Activated CD4-positive, alpha-beta T cell treated with anti-CD3 and anti-CD28 coated beads, Interleukin-2, amount 50 U/mL, for 1 hour (primary cell): ENCODE measurements at regions not wholly inside any gene's neighbourhood (a gene's known extent, or its start where the extent isn't known, plus 50 kb on each side); places are given as distances from the start of the nearest gene placed in this dataset.
"Not testable (repeated sequence)": the region's sequence is repeated elsewhere in the genome, so short reads cannot be mapped to it uniquely, and the experiment has no call there.

Source experiments
- DNase-seq: peaks from one replicate; pipeline ENCODE4 v3.0.0-alpha.2; 2020

DNA sequence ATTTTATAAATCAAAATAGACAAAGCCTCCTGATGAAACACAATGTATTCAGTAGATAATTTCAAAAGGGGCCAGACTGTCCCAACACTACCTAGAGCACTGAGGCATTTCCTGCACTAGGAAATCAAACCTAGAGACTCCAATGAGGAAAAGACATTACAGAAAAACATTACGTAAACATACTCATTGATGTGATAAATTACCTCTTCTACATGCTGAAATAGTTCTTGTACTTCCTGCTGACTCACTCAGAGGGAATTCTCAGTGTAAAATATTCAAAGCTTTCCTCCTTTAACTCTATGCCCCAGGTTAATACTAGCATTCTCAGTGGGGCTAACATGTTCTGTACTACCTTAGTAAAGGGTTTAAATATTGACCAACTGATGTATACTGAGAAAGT lies 178.0 kb downstream of the ESM1 start:
- no peak for DNase-seq

DNA sequence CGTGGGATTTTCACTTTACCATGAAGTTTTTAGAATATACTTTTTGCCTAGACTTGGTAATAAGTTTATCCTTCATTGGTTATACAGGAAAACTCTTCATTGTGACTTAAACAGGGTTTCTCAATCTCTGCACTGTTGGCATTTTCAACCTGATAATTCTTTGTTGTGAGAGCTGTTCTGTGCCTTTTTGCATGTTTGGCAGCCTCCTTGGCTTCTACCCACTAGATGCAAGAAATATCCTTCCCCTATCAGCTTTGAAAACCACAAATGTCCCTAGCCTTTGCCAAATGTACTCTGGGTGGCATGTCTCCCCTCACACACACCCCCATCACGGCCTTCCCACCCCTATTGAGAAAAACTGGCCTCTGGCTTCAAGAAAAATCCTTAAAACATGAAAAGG lies 180.9 kb downstream of the ESM1 start:
- DNase-seq, result no peak

DNA sequence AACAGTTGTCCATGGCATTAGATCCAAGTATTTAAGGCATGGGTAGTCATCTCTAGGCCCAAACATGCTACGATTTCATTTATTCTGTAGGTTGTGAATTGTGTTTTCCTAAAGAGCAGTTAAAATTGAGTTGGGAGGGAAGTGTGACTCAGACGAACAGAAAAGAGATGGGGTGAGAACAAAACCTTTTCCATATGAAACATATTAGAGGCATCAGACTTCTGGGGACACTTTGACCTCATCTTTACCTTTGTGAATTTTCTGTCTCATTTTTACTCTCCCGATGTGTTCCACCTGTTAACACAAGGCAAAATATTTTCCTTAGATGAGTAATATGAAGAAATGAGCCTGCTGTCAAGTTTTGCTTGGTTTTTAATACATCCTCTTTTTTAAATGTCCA lies 181.3 kb downstream of the ESM1 start:
- no peak for DNase-seq

DNA sequence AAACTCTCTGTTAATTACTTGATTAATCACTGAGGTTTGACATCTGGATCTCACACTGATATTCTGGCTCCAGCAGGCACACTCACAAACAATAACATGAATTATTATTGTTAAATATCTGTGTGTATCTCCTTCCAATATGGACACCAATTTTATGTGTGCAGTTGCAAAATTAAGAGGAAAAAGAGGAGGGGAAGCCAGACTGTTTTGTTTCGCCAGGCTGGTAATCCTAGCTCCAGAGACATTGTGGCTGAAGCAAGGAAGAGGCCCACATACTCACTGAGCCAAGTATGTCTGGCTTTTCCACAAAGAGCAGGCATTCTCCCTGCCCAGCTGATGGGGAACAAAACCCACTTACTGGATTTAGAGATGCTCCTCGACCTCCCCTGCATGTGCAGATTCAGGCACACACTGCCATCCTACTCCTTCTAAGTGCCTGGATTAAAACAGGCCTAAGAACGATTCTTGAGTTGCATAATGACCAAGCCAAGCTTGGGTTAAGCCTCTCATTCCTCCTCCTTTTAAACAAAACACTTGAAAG lies 181.9 kb downstream of the ESM1 start:
- DNase-seq, result no peak

DNA sequence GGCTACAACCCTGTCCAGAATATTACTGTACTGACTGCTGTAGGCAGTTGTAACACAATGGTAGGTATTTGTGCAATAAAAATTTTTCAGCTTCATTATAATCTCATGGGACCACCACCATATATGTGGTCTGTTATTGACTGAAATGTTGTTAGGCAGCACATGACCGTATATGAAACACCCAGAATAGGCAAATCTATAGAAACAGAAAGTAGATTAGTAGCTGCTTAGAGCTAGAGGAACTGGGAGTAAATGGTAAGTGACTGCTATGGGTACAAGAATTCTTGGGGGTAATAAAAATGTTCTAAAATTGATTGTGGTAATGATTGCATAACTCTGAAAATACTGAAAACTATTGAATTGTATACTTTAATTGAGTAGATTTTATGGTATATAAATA lies 185.7 kb downstream of the ESM1 start:
- DNase-seq, result no peak

DNA sequence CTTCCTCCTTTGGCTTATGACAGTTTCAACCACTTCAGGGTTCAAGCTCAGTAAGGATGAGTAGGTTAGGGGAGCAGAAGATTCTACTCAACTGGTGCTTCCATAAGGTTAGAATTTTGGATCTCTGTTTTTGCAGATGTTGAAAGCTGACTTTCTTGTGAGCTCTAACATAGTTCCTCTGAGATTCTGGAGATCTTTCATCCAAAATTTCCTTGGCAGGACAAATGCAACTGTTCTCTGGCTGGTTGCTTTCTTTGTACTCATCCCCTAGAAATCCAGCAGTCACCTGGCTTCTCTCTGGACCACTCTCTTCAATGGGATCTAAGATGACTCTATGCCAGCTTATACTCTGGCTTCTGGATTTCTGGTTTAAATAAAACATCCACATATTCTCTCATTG lies 189.6 kb downstream of the ESM1 start:
- DNase-seq, result no peak

DNA sequence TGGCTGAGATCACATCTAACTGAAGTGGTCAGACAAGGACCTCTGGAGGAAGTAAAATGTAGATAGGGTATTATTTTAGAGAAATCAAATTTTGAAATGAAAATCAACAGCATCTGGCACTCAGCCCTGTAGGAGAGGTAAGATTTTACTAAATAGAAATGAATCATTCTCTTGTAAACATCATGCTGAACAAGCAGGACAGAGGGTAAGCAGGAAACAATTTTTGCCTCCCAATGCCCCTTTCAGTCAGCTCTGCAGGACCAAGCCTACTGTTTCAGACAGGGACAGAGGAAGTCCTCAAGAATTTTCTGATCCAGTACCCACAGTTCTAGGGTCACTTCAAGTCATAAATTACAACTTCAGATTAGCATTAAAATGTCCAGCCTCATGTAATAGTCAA lies 190.1 kb downstream of the ESM1 start:
- DNase-seq, result no peak

DNA sequence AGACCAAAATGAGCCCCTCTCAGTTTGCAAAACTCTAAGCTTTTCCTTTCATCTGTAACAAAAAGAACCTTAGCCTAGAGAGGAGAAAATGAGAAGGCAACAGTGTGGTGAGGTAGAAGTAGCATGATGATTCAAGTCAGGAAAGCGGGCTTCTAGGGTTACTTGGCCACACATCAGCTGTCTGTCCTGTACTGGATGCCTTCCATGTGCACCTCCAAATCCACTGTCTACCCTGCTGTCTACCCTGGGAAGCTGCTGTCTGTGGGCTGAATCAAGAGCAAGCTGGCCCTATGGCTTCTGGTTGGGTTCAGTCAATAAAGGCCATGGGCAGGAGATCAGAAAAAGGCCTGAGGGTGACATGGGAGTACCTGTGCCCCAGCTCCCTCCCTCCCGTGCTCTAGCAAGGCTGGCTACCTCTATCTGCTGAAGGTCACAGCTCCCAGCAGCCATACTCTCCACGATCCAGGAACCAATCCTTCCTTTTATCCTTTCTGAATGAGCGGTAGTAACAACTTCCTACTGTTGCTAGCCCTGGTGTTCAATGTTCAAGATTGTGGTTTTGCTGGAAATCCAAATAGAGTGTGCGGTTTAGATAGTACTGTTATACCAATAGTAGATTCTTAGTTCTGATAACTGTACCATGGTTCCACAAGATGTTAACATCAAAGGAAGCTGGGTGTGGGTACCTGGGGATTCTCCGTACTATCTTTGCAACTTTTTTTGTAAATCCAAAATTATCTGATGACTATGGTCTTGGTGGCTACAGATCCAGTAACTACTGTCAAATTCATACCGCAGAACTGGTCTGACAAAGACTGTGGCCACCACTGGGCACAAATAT lies 191.0 kb downstream of the ESM1 start:
- DNase-seq, result no peak

DNA sequence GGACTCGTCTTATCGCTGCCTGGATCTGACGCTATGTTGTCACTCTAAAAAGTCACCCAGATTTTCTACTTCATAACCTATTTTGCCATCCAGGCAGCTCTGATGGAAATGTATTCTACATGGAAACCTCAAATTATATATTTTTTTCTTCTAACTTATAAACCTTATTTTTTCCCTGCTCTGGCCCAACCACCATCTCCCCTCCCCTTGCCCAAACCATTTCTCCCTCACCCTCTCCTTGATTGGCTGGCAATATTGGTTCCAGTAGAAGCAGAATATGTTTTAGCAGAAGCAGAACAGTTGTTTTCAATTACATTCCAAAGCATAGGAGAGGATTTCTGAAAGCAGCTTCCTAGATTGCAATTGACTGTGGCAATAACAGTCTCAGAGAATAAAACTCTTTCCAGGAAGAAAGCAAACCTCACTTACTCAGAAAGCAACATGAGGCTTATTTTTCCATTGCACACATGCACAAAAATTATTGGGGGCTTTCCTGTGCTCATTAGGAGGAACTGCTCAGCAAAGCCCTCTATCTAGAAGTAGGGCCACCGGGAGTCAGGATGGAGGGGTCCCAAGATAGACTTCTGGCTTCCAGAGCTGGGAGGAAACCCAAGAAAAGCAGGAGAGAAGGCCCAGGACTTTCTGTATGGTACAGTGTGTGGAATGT lies 191.8 kb downstream of the ESM1 start:
- no peak for DNase-seq

DNA sequence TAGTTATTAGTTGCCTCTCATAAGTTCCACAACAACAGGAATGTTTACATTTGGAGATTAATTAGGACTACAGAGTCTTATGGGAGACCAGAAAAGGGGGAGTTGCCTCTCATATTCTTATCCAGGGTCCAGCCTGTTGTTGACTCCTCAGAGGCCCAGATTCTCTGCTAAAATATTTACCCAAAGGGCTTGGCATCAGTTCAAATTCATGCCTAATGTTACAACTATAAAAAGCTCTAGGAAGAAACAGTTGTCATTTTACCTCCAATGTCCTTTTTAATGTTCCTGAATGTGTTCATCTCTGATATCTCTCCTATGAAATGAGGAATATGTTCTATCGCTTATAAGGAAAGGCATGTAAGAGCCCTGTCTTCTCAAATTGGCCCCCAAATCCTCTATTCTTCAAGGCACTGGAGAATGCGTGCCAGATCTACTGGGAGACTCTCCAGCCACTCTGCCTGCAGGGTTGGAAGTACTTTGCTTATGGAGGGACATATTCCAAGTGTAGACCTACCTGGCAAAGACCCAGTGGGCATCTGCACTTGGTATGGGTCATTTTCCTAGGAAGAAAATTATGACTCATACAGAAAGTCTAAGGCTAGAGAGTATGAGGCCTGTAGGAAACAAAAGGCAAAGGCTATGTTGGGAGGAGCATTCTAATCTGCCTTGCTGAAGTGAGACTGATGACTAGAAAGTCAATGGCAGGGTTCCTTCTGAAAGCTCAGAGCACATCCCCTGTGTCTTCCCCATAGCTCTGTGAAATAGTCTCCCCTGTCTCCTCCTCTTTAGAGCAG lies 192.6 kb downstream of the ESM1 start:
- DNase-seq, result no peak

DNA sequence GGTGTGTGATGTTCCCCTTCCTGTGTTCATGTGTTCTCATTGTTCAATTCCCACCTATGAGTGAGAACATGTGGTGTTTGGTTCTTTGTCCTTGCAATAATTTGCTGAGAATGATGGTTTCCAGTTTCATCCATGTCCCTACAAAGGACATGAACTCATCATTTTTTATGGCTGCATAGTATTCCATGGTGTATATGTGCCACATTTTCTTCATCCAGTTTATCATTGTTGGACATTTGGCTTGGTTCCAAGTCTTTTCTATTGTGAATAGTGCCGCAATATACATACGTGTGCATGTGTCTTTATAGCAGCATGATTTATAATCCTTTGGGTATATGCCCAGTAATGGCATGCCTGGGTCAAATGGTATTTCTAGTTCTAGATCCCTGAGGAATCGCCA lies 197.5 kb downstream of the ESM1 start:
- DNase-seq, result not testable (repeated sequence)

DNA sequence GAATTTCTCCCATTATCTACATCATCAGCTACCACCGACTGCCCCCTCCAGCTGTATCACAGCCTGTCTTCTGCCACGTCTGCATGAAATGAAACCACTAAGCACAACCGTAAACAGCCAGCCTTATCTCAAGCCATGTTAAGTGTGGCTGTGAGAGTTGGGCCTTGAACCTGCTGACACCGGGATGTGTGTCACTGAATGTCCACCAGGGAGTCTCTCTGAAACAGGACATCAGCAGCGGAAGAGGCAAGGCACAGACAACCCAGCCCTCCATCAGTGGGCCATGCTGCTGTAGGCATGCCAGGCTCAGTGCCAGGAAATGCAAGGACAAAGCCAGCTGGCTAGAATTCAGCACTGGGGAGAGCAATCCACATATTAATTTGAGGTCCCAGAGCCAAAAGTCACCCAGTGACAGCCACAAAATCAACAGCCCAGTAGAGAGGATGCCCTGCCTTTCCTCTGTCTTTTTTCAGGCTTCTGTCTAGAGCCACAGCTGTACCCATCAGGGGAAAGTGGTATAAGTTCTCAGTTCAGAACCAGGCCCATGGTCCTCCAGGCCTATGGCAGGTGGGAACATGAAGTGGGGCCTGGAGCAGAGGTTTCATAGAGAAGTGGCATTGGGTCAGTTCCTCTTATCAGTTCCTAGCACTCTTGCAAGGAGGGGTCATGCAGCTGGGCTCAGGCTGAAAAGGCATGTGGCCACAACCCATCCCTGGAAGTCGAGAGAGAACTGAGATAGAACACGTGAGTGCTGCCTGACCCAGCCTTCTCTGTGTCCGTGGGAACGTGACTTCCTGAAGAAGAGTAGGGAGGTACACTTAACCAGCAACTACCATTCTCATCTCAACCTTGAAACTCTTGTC lies 199.4 kb downstream of the ESM1 start:
- no peak for DNase-seq

DNA sequence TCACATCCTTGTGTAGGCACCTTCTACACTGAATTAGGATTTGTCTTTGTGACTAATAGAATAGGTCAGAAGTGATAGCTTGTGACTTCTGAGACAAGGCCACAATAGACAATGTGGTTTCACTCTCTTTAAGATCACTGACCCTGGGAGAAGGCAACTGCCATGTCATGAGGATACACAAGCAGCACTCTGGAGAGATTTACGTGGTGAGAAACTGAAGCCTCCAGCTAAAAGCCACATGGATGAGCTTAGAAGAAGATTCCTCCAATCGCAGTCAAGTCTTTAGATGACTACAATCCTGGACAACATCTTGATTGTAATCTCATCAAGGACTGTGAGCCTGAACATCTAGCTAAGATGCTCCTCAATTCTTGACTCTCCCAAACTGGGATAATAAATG lies 206.6 kb downstream of the ESM1 start:
- DNase-seq, result no peak

DNA sequence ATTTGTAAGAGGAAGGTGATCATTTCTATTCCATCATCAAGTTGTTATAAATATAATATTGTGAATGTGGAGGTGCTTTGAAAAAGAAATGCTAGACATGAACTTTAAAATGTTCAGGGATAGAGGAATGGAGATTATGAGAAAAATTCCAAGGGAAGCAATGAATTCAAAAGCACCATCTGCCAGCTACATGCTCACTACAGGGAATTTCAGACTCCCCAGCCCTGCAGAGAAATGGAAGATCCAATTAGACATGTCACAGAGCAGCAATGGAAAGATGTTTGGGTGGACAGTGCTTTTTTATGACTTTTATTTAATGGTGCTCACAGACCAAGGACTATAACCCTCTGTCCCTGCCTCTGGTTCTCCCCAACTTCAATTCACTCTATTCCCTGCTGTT lies 209.7 kb downstream of the ESM1 start:
- DNase-seq, result no peak

DNA sequence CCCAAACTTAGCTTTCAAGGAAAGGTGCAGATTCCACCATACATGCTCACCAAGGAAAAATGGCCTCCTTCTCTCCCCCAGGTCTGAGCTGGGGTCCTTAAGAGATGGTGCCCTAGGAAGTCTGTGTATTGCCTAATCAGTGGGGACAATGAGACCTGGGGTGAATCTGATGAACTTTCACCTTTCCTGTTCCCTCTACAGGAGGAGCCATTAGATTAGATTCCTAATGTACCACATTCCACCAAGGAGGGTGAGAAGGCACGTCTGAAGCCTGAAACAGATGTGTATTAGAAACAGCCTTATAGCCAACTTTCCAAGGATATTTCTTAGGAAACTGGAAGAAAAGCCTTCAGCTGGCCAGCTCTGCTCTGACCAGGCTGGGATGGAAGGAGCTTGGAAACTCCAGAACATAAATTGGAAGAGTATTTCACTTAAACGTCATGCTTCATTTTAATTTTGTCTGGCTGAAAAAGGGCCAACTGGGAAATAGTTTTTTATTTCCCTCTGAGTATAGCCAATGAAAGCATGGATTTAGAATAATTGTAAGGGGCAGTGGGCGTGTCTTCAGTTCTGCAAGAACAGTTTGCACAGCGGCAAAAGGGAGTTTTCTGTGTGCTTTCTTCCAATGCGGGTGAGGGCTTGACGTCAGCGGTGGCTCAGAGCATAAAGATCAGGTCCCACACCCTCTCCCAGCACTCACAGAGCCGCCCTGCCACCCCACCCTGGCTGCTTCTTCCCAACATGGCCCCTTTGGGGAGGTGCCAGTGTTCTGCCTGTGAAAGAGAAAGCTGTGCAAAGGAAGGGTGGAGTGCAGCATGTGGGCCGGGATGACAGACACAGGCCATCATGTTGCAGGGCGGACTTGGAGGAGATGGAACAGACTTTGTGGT lies 210.9 kb downstream of the ESM1 start:
- no peak for DNase-seq

DNA sequence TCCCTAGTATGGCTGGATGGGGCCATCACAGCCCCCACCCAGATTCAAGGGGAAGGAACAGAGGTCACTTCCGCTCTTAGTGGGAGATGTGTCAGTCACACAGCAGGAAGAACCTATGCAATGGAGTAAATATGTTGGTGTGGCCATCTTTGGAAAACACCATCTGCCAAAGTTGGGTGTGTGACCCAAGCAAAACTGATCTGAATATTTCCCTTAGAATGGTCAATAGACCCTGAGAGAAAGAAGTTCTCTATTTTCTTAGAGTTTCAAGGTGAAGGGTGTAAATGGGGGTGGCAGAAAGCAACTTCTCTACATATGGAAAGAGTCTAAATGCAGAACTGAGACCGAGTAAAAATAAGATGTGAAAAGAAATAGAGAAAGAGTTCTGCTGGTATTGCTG lies 212.7 kb downstream of the ESM1 start:
- DNase-seq, result no peak

DNA sequence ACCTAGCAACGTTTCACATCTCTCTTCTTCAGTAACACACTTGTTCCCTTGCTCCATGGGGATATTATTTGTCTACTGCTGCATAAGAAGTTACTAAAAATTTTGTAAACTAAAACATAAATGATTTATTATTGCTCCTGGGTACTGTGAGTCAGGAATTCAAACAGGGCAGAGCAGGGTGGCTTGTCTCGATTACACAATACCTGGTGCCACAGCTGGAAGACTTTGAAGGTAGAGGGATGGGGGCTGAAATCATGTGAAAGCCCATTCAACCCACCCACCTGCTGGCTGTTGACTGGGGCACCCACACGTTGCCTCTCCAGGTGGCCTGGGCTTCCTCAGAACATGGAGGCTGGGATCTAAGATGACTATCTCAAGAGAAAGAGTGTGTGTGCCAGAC lies 213.2 kb downstream of the ESM1 start:
- DNase-seq, result no peak

DNA sequence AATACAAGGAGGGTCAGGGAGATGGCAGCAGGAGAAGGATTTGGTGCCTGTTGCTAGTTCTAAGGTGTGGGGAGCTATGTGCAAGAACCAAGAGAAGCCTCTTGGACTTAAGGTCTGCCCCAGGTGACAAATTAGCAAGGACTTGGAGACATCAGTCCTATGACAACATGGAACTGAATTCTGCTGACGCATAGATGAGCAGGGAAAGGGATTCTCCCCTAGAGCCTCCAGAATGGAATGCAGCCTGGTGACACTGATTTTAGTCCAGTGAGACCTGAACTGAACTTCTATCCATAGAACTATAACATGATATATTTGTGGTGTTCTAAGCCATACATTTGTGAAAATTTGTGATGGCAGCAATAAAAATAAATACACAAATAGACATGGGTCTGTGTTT lies 215.6 kb downstream of the ESM1 start:
- DNase-seq, result no peak

DNA sequence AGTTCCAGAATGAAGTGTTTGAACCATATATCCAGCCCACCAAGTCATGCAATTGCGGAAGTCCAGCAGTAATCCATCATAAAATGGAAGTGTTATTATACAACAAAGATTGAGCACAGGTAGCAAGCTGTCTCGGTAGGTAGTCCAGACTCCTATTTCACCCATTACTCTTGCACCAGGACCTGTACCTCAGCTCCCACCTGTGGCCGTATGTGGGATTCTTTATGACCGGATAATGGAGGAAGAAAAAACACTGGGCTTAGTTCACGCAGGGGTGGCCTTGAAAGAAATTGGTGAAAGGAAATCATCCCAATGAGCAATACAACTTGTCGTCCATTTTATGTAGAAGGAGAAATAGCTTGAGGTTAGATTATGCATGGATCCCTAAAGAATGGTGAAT lies 216.3 kb downstream of the ESM1 start:
- no peak for DNase-seq

DNA sequence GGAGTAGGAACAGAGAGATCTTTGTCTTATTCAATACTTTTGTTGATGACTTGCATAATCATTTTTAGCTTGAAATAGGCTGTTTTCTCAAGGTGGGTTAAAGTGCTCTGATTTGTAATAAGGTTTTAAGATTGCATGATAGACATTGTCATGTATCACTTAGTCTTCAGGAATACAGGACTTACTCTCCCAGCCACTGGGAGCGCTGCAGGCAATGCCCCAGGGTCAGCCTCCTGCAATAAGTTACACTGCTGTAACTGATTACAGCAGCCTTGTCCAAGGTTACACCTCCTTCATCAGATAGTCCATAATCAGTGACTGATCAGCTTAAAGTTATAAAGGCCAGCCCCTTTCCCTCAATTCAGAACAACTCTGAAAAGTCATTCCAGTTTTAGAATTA lies 218.6 kb downstream of the ESM1 start:
- DNase-seq, result no peak
